ENCODE measurements at regions not wholly inside any gene's neighbourhood (a gene's known extent, or its start where the extent isn't known, plus 50 kb on each side); places are given as distances from the start of the nearest gene placed in this dataset.

DNA sequence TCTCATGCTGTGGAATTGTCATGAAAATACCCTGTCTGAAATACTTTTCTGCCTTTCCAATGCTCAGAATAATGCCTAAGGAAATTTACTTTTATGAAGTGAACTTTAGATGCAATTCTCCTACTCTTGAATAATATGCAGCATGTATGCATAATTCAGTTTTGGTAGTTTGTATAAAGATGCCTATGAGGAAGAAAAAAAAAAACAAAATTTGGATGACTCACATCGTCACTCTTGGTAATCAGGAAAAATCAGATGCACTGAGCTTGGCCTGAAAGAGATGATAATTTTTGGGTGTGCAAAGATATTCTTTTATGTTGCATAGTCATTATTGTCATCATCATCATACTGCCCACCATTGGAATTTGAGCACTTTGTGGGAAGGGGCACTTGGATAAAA is 382.1 kb downstream of the ANKRD7 start:
- Histone ChIP-seq H3K36me3 (ENCODE audit: control insufficient read depth in 3 of 3, insufficient read depth in 2 of 3, low read depth in 1 of 3, low read length in 3 of 3) (no peaks in the 10 kb centered on the region), H3K4me1 (ENCODE audit: control insufficient read depth in 3 of 3, insufficient read depth in 2 of 3, low read depth in 1 of 3, low read length in 2 of 3) (no peaks in the 10 kb centered on the region), H3K9me3 (ENCODE audit: control insufficient read depth in 2 of 2, insufficient read depth in 1 of 2, low read depth in 1 of 2, low read length in 1 of 2) (peaks cover 0 to 2% of the 10 kb centered on the region in 2 donors), H3K4me3 (ENCODE audit: low read depth in 1 of 3, low read length in 3 of 3) (no peak overlapping the region), H3K27ac (ENCODE audit: low read depth in 1 of 3, low read length in 2 of 3) (no peak overlapping the region), H3K27me3 (ENCODE audit: control insufficient read depth in 3 of 3, insufficient read depth in 3 of 3, low read length in 3 of 3) (no peaks in the 10 kb centered on the region)
- FAIRE-seq, result no peak
- no peak for DNase-seq
- 70 to 75% (median 74%) methylated on average over 1 of the region's 1 CpG for WGBS, 3 donors

DNA sequence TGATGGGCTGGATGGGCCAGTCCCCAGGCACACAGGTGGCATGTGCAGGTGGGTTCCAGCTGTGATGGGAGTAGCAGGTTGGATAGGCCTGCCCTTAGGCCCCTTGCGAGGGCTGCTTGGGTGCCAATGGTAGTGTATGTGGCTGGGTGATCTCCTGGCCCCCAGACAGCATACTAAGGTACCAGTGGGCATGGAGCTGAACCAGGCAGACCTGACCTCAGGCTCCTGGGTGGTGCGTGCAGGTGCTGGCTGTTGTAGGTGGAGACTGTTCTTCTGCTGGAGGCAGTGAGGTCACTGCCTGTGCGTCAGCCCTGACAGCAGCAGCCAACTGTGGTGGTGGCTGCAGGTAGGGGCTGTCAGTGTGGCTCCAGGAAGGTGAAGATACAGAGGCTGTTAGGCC is 384.7 kb downstream of the ANKRD7 start:
- no peaks in the 10 kb centered on the region for H3K27me3 ChIP-seq (ENCODE audit: control insufficient read depth in 3 of 3, insufficient read depth in 3 of 3, low read length in 3 of 3)
- peaks cover 0 to 2% of the 10 kb centered on the region in 2 donors for H3K9me3 ChIP-seq (ENCODE audit: control insufficient read depth in 2 of 2, insufficient read depth in 1 of 2, low read depth in 1 of 2, low read length in 1 of 2)
- no peaks in the 10 kb centered on the region for H3K36me3 ChIP-seq (ENCODE audit: control insufficient read depth in 3 of 3, insufficient read depth in 2 of 3, low read depth in 1 of 3, low read length in 3 of 3)
- no peaks in the 10 kb centered on the region for H3K4me1 ChIP-seq (ENCODE audit: control insufficient read depth in 3 of 3, insufficient read depth in 2 of 3, low read depth in 1 of 3, low read length in 2 of 3)
- DNase-seq (no peak), FAIRE-seq (no peak)
- H3K27ac ChIP-seq (ENCODE audit: low read depth in 1 of 3, low read length in 2 of 3), result no peak overlapping the region
- WGBS, 3 donors, result 90 to 93% (median 91%) methylated on average over 3 of the region's 3 CpGs
- no peak overlapping the region for H3K4me3 ChIP-seq (ENCODE audit: low read depth in 1 of 3, low read length in 3 of 3)

DNA sequence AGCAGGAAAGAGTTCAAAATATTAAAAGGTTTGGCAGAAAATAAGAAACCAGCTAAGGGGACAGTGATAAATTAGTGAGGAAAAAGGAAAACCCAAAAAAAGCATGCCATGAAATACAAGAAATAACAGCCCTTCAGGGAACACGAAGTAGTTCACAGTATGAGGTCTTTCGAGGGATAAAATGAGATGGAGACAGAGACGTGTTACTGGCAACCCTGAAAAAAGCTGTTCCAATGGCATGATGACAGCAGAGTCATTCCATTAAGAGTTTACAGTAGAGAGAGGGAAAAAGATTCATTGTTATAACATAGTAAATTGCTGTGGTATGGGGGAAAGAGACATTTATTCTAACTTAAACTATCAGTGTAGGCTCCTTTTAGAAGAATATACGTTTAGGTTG is 391.2 kb downstream of the ANKRD7 start:
- Histone ChIP-seq H3K36me3 (ENCODE audit: control insufficient read depth in 3 of 3, insufficient read depth in 2 of 3, low read depth in 1 of 3, low read length in 3 of 3) (no peaks in the 10 kb centered on the region), H3K9me3 (ENCODE audit: control insufficient read depth in 2 of 2, insufficient read depth in 1 of 2, low read depth in 1 of 2, low read length in 1 of 2) (no peaks in the 10 kb centered on the region), H3K27me3 (ENCODE audit: control insufficient read depth in 3 of 3, insufficient read depth in 3 of 3, low read length in 3 of 3) (no peaks in the 10 kb centered on the region), H3K4me1 (ENCODE audit: control insufficient read depth in 3 of 3, insufficient read depth in 2 of 3, low read depth in 1 of 3, low read length in 2 of 3) (no peaks in the 10 kb centered on the region), H3K4me3 (ENCODE audit: low read depth in 1 of 3, low read length in 3 of 3) (no peak overlapping the region), H3K27ac (ENCODE audit: low read depth in 1 of 3, low read length in 2 of 3) (no peak overlapping the region)
- FAIRE-seq (no peak), DNase-seq (no peak)
- 61 to 66% (median 66%) methylated on average over 4 of the region's 4 CpGs for WGBS, 3 donors

DNA sequence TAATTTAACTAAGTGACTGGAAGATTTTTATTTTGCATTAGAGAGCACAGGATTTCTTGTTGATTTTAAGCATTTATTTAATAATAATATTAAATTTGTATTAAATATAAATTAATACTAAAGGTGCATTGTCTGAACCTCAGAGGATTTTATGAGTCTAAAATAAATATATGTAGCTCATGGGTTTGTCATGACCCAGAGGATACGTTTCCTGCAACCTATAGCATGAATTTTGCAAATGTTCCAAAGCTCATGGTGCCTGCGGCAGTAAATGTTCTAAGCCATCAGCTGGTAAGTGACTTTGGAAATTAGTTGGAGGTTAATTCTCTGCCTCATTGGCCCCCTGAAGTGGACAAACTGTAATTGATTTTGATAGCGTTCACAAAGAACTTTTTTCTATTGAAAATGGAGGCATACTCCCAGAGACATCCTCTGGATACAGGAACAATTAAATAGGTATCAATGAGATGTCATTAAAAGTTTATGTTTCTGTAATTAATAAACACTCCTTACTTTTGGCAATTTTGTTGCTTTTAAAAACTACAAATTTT is 397.4 kb downstream of the ANKRD7 start:
- Histone ChIP-seq H3K27me3 (ENCODE audit: control insufficient read depth in 3 of 3, insufficient read depth in 3 of 3, low read length in 3 of 3) (no peaks in the 10 kb centered on the region), H3K27ac (ENCODE audit: low read depth in 1 of 3, low read length in 2 of 3) (no peak overlapping the region), H3K4me1 (ENCODE audit: control insufficient read depth in 3 of 3, insufficient read depth in 2 of 3, low read depth in 1 of 3, low read length in 2 of 3) (no peaks in the 10 kb centered on the region), H3K36me3 (ENCODE audit: control insufficient read depth in 3 of 3, insufficient read depth in 2 of 3, low read depth in 1 of 3, low read length in 3 of 3) (no peaks in the 10 kb centered on the region), H3K4me3 (ENCODE audit: low read depth in 1 of 3, low read length in 3 of 3) (no peak overlapping the region), H3K9me3 (ENCODE audit: control insufficient read depth in 2 of 2, insufficient read depth in 1 of 2, low read depth in 1 of 2, low read length in 1 of 2) (peaks cover 0 to 3% of the 10 kb centered on the region in 2 donors)
- 61 to 76% (median 63%) methylated on average over 3 of the region's 3 CpGs for WGBS, 3 donors
- no peak for FAIRE-seq
- DNase-seq, result no peak

DNA sequence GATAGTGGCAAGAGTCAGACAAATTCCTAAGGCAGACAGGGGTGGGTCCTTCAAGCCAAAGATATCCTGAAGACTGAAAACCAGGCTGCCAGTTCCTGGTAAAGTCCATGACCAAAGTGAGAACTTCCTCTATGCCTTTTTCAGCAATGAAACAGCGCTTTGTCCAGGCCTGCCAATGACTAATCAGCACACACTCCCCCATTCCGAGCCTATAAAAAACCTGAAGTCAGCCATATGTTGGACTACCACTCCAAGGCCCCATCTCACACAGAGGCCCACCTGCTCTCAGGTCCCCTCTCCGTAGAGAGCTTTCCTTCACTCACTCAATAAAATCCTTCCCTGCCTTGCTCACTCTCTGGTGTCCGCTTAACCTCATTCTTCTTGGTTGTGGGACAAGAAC is 402.2 kb downstream of the ANKRD7 start:
- DNase-seq, result no peak
- Histone ChIP-seq H3K4me3 (ENCODE audit: low read depth in 1 of 3, low read length in 3 of 3) (no peak overlapping the region), H3K27me3 (ENCODE audit: control insufficient read depth in 3 of 3, insufficient read depth in 3 of 3, low read length in 3 of 3) (no peaks in the 10 kb centered on the region), H3K4me1 (ENCODE audit: control insufficient read depth in 3 of 3, insufficient read depth in 2 of 3, low read depth in 1 of 3, low read length in 2 of 3) (no peaks in the 10 kb centered on the region), H3K9me3 (ENCODE audit: control insufficient read depth in 2 of 2, insufficient read depth in 1 of 2, low read depth in 1 of 2, low read length in 1 of 2) (peaks cover 0 to 6% of the 10 kb centered on the region in 2 donors), H3K36me3 (ENCODE audit: control insufficient read depth in 3 of 3, insufficient read depth in 2 of 3, low read depth in 1 of 3, low read length in 3 of 3) (no peaks in the 10 kb centered on the region), H3K27ac (ENCODE audit: low read depth in 1 of 3, low read length in 2 of 3) (no peak overlapping the region)
- FAIRE-seq, result no peak
- WGBS, 3 donors, result 70 to 93% (median 81%) methylated on average over 4 of the region's 4 CpGs

DNA sequence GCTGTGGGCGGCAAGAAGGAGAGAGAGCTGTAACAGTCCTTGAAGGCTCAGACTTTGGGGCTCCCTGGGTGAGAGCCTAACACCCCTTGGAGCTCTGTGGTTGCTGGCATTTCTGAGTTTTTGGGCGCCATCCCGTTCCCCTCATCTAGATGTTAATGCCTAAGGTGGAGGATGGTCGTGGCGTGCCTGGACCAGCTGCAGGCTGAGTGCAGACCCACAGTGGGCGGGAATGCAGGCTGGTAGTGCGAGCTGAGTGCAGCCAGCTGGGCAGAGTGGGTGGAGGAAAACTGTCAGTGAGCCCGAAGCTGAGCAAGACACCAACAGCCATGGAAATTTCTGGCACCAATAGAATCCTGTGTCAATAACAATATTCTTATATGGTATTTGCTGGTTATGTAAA is 403.0 kb downstream of the ANKRD7 start:
- no peaks in the 10 kb centered on the region for H3K27me3 ChIP-seq (ENCODE audit: control insufficient read depth in 3 of 3, insufficient read depth in 3 of 3, low read length in 3 of 3)
- no peaks in the 10 kb centered on the region for H3K36me3 ChIP-seq (ENCODE audit: control insufficient read depth in 3 of 3, insufficient read depth in 2 of 3, low read depth in 1 of 3, low read length in 3 of 3)
- DNase-seq (no peak), FAIRE-seq (no peak)
- H3K27ac ChIP-seq (ENCODE audit: low read depth in 1 of 3, low read length in 2 of 3), result no peak overlapping the region
- no peaks in the 10 kb centered on the region for H3K4me1 ChIP-seq (ENCODE audit: control insufficient read depth in 3 of 3, insufficient read depth in 2 of 3, low read depth in 1 of 3, low read length in 2 of 3)
- WGBS, 3 donors, result 80 to 86% (median 81%) methylated on average over 8 of the region's 8 CpGs
- peaks cover 0 to 6% of the 10 kb centered on the region in 2 donors for H3K9me3 ChIP-seq (ENCODE audit: control insufficient read depth in 2 of 2, insufficient read depth in 1 of 2, low read depth in 1 of 2, low read length in 1 of 2)
- no peak overlapping the region for H3K4me3 ChIP-seq (ENCODE audit: low read depth in 1 of 3, low read length in 3 of 3)

DNA sequence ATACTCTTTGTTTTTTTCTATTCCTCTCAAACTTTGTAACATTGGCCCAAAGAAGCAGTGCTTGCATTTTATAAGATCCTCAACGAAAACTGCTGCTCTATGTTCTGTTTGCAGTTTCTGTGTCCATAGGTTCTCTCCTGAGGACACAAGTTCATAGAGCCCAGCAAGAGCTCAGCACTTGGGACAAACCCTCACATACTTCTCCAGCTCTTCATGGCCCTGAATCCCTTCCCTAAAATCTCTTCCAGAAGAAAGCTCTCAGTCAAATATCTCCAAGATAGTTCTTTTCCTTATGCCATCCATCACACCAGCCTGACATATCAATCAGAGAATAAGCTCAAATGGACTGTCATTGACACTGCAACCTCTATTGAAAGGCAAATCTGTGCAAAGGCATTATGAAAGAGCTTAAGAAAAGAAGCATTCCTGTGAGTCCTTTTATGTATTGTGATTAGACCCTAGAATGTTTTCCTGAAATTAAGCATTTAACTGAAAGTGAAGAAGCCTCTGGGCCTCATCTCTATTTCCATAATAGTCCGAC is 405.5 kb downstream of the ANKRD7 start:
- 16 to 29% (median 22%) methylated on average over 2 of the region's 2 CpGs for WGBS, 3 donors
- DNase-seq (no peak), FAIRE-seq (no peak)
- no peak overlapping the region for H3K27ac ChIP-seq (ENCODE audit: low read depth in 1 of 3, low read length in 2 of 3)
- H3K4me1 ChIP-seq (ENCODE audit: control insufficient read depth in 3 of 3, insufficient read depth in 2 of 3, low read depth in 1 of 3, low read length in 2 of 3), result no peaks in the 10 kb centered on the region
- peaks cover 0 to 6% of the 10 kb centered on the region in 2 donors for H3K9me3 ChIP-seq (ENCODE audit: control insufficient read depth in 2 of 2, insufficient read depth in 1 of 2, low read depth in 1 of 2, low read length in 1 of 2)
- no peaks in the 10 kb centered on the region for H3K27me3 ChIP-seq (ENCODE audit: control insufficient read depth in 3 of 3, insufficient read depth in 3 of 3, low read length in 3 of 3)
- H3K4me3 ChIP-seq (ENCODE audit: low read depth in 1 of 3, low read length in 3 of 3), result no peak overlapping the region
- H3K36me3 ChIP-seq (ENCODE audit: control insufficient read depth in 3 of 3, insufficient read depth in 2 of 3, low read depth in 1 of 3, low read length in 3 of 3), result no peaks in the 10 kb centered on the region

DNA sequence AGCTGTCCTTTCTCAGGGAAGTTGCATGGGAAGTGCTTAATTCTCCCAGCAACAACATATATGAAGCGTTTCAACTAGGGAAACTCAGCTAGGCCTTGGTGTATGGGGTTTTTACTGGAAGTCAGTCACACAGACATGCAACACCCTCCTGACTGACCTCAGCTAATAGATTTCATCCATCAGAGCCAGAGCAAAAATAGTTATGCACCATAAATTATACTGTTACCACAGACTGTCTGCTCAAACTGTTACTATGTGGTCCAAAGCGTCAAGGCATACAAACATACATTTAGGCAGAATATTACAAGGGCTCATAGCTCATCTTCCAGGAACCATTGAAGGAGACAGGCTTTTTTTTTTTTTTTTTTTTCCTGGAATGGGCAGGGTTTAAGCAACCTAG is 417.9 kb downstream of the ANKRD7 start:
- Histone ChIP-seq H3K4me1 (ENCODE audit: control insufficient read depth in 3 of 3, insufficient read depth in 2 of 3, low read depth in 1 of 3, low read length in 2 of 3) (no peaks in the 10 kb centered on the region), H3K27me3 (ENCODE audit: control insufficient read depth in 3 of 3, insufficient read depth in 3 of 3, low read length in 3 of 3) (no peaks in the 10 kb centered on the region), H3K4me3 (ENCODE audit: low read depth in 1 of 3, low read length in 3 of 3) (no peak overlapping the region), H3K9me3 (ENCODE audit: control insufficient read depth in 2 of 2, insufficient read depth in 1 of 2, low read depth in 1 of 2, low read length in 1 of 2) (no peaks in the 10 kb centered on the region), H3K27ac (ENCODE audit: low read depth in 1 of 3, low read length in 2 of 3) (no peak overlapping the region), H3K36me3 (ENCODE audit: control insufficient read depth in 3 of 3, insufficient read depth in 2 of 3, low read depth in 1 of 3, low read length in 3 of 3) (no peaks in the 10 kb centered on the region)
- FAIRE-seq (no peak), DNase-seq (no peak)
- 32 to 86% (median 77%) methylated on average over 2 of the region's 2 CpGs for WGBS, 3 donors

DNA sequence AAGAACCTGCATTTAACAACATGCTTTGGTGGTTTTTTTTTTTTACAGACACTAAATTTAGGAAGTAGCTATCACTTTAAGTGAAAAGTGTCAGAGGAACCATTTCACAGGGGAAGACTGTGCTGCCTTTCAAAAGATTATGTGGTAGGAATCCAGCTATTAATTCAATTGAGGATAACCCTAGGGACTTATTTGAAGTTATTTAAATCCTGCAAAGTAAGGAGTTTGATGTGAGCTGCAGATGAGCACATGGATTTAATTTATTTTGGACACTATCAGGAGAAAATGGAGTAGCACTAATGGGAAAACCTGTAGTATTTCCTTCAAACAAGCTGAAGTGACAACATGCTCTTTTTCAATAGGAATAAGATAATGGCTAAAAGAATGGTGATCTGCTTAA is 419.8 kb downstream of the ANKRD7 start:
- H3K36me3 ChIP-seq (ENCODE audit: control insufficient read depth in 3 of 3, insufficient read depth in 2 of 3, low read depth in 1 of 3, low read length in 3 of 3), result no peaks in the 10 kb centered on the region
- FAIRE-seq, result no peak
- H3K4me1 ChIP-seq (ENCODE audit: control insufficient read depth in 3 of 3, insufficient read depth in 2 of 3, low read depth in 1 of 3, low read length in 2 of 3), result no peaks in the 10 kb centered on the region
- H3K27ac ChIP-seq (ENCODE audit: low read depth in 1 of 3, low read length in 2 of 3), result no peak overlapping the region
- no peak overlapping the region for H3K4me3 ChIP-seq (ENCODE audit: low read depth in 1 of 3, low read length in 3 of 3)
- no peaks in the 10 kb centered on the region for H3K27me3 ChIP-seq (ENCODE audit: control insufficient read depth in 3 of 3, insufficient read depth in 3 of 3, low read length in 3 of 3)
- DNase-seq, result no peak
- no peaks in the 10 kb centered on the region for H3K9me3 ChIP-seq (ENCODE audit: control insufficient read depth in 2 of 2, insufficient read depth in 1 of 2, low read depth in 1 of 2, low read length in 1 of 2)

All from small intestine (tissue), 7 donors.